ENCODE measurements at regions not wholly inside any gene's neighbourhood (a gene's known extent, or its start where the extent isn't known, plus 50 kb on each side); places are given as distances from the start of the nearest gene placed in this dataset.

DNA sequence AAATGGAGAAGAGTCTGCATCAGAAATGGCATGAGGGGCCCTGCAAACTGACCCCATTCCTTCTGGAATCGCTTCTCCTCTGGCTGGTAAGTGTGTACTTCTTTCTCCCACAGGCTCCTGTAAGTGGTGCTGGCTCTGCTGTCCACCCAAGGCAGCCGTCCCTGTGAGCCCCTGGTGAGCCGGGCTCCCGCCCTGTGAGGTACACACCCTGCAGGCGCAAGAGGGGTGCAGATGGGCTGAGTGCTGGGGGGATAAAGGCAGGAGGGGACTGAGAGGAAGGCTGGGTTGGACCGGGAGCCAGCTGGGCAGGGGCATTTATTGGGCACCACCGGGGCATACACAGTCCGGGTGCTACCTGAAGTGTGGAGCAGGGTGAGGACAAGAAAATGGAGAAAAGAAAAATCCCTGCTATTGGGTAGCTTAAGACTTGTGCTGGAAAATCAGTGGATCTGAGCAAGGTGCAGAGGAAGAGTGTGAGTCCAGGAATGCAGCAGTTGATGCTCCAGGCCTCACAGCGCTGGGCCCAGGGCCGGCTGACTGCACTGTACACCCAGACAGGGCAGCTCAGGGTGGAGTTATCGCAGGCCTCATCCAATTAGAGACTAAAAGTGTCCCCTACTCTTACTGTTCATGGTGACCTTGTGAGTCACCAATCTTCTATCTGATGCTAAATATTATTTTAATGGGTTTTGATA, 455.1 kb upstream of the B3GAT1 start:
- no peak for ATAC-seq
- ChIA-PET POLR2A (no interaction called here), CTCF (ENCODE audit: low intra/inter-chr PET ratio) (no interaction called here)
- FAIRE-seq, result no peak
- no TSS peak for BruUV-seq (replicated peaks)
- Histone ChIP-seq H3K4me3 (no peak overlapping the region), H3K9me1 (ENCODE audit: control insufficient read depth, insufficient read depth, low read length) (no peaks in the 10 kb centered on the region), H2AFZ (ENCODE audit: low read depth, low read length) (no peak overlapping the region), H3K36me3 (ENCODE audit: control insufficient read depth, insufficient read depth, low read length) (no peaks in the 10 kb centered on the region), H3K4me2 (ENCODE audit: insufficient read depth, low read length) (no peak overlapping the region), H3K4me1 (replicated peaks in 1 of 2; ENCODE audit: control insufficient read depth in 2 of 2, insufficient read depth in 2 of 2, low read length in 2 of 2) (no peaks in the 10 kb centered on the region), H4K20me1 (replicated peaks; ENCODE audit: control insufficient read depth, insufficient read depth, low read length) (no peaks in the 10 kb centered on the region; the same call in 1 of the 2 replicates), H3K79me2 (ENCODE audit: control insufficient read depth, insufficient read depth, low read length) (no peaks in the 10 kb centered on the region), H3K9ac (ENCODE audit: insufficient read depth in 1 of 2, low read depth in 2 of 2, low read length in 2 of 2) (no peak overlapping the region), H3K27ac (ENCODE audit: extremely low read depth, low read depth, low read length) (no peak overlapping the region), H3K9me3 (replicated peaks; ENCODE audit: control insufficient read depth, insufficient read depth, low read depth, low read length) (no peaks in the 10 kb centered on the region), H3K27me3 (ENCODE audit: control insufficient read depth in 2 of 2, insufficient read depth in 2 of 2, low read length in 2 of 2) (peaks cover 0 to 4% of the 10 kb centered on the region in 2 experiments; a peak in 1 of 5 replicates)
- in situ Hi-C loops (cut with MboI), result no loop called here
- 2% methylated on average over 11 of the region's 11 CpGs for WGBS (ENCODE audit: insufficient coverage, low coverage, missing lambda C conversion rate)
- DNase-seq (ENCODE audit: extremely low read depth in 1 of 4, low spot score in 3 of 4), result no peak
- intact Hi-C loops (cut with micrococcal nuclease), result loop anchor here (5.0 kb wide), 1 partner anchor 75 kb away; no protein-coding TSS in a partner anchor
- TF ChIP-seq ZNF277 (CRISPR knock-in tag; IDR thresholded peaks at IDR 0.05; ENCODE audit: borderline replicate concordance) (no peak), CCNT2 (IDR thresholded peaks at IDR 0.05; ENCODE audit: borderline replicate concordance, extremely low read depth, insufficient read length, low read depth, low read length) (no peak), ZNF609 (CRISPR knock-in tag; IDR thresholded peaks at IDR 0.05; ENCODE audit: borderline replicate concordance) (no peak), MAZ (CRISPR knock-in tag; conservative IDR thresholded peaks at IDR 0.05 in 1 of 2, IDR thresholded peaks at IDR 0.05 in 1 of 2) (no peak), ZNF764 (CRISPR knock-in tag; IDR thresholded peaks at IDR 0.05; ENCODE audit: low read depth) (no peak), MLX (CRISPR knock-in tag; conservative IDR thresholded peaks at IDR 0.05) (no peak), POLR2H (tag; IDR thresholded peaks at IDR 0.05; ENCODE audit: low read depth) (no peak), KDM1A (IDR thresholded peaks at IDR 0.05) (no peak), ZNF239 (CRISPR knock-in tag; IDR thresholded peaks at IDR 0.05) (no peak), LEF1 (IDR thresholded peaks at IDR 0.05) (no peak), ARID1B (IDR thresholded peaks at IDR 0.05) (no peak), ZNF584 (CRISPR knock-in tag; IDR thresholded peaks at IDR 0.05; ENCODE audit: low read depth) (no peak)
- TF ChIP-seq, protein P1, sequence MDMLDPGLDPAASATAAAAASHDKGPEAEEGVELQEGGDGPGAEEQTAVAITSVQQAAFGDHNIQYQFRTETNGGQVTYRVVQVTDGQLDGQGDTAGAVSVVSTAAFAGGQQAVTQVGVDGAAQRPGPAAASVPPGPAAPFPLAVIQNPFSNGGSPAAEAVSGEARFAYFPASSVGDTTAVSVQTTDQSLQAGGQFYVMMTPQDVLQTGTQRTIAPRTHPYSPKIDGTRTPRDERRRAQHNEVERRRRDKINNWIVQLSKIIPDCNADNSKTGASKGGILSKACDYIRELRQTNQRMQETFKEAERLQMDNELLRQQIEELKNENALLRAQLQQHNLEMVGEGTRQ (CRISPR knock-in tag; IDR thresholded peaks at IDR 0.05), result no peak
